ENCODE measurements at regions not wholly inside any gene's neighbourhood (a gene's known extent, or its start where the extent isn't known, plus 50 kb on each side); places are given as distances from the start of the nearest gene placed in this dataset.

GRCh38 chr13:90232291-90232690 lies 1115.2 kb upstream of the MIR17HG start:
- Histone ChIP-seq H3K4me1 (no peaks in the 10 kb centered on the region), H3K4me3 (no peak overlapping the region), H3K27me3 (no peaks in the 10 kb centered on the region), H3K9me3 (no peaks in the 10 kb centered on the region), H3K36me3 (no peaks in the 10 kb centered on the region), H3K27ac (no peak overlapping the region)
- in situ Hi-C loops (cut with MboI; ENCODE audit: low pct_ligation_motif_present in 1 of 4, low pct_unique_long_range_greater_than_20kb in 1 of 4, low sequenced_read_pairs in 3 of 4), result no loop called here
- intact Hi-C loops (cut with DNase I; ENCODE audit: low total_unique reads), result no loop called here
- TF ChIP-seq EP300 (IDR thresholded peaks at IDR 0.05; ENCODE audit: low read depth) (no peak), CTCF (IDR thresholded peaks at IDR 0.05) (no peak), POLR2AphosphoS5 (IDR thresholded peaks at IDR 0.05) (no peak), POLR2A (IDR thresholded peaks at IDR 0.05) (no peak)
- DNase-seq, result no peak

- in situ Hi-C loops (cut with MboI; ENCODE audit: low pct_ligation_motif_present in 1 of 4, low pct_unique_long_range_greater_than_20kb in 1 of 4, low sequenced_read_pairs in 3 of 4), result no loop called here
- H3K4me3 ChIP-seq, result no peak overlapping the region
- no peaks in the 10 kb centered on the region for H3K27me3 ChIP-seq
- no peaks in the 10 kb centered on the region for H3K9me3 ChIP-seq
- DNase-seq, result no peak
- no peaks in the 10 kb centered on the region for H3K36me3 ChIP-seq
- intact Hi-C loops (cut with DNase I; ENCODE audit: low total_unique reads), result no loop called here
- 79 to 81% methylated on average over 7 of the region's 7 CpGs for WGBS, 2 donors (ENCODE audit: low coverage in 1 of 2)
- TF ChIP-seq POLR2AphosphoS5 (IDR thresholded peaks at IDR 0.05), result no peak
- TF ChIP-seq CTCF (IDR thresholded peaks at IDR 0.05), result no peak
- H3K27ac ChIP-seq, result no peak overlapping the region
- H3K4me1 ChIP-seq, result no peaks in the 10 kb centered on the region
Measured at GRCh38 chr13:90233933-90234672, 1113.4 kb upstream of the MIR17HG start.

DNA sequence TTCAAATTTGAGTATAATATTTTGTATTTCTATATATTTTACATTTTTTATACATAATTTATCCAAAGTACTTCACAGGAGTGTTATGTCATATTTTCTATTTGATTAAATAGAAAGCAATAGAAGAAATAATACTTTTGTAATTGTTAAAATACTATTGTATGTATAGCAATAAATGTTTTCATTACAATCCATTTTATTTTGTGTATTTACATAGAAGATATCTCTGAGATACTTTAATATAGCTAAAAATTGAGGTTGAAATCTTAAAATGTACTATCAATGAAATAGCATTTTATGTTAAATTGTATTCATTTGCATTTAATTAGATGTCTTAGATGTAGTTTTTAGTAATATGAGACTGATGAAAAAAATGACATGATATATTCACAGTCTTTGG lies 1109.6 kb upstream of the MIR17HG start:
- no peaks in the 10 kb centered on the region for H3K4me1 ChIP-seq
- H3K9me3 ChIP-seq, result no peaks in the 10 kb centered on the region
- no peaks in the 10 kb centered on the region for H3K36me3 ChIP-seq
- H3K27ac ChIP-seq, result no peak overlapping the region
- no peak overlapping the region for H3K4me3 ChIP-seq
- in situ Hi-C loops (cut with MboI; ENCODE audit: low pct_ligation_motif_present in 1 of 4, low pct_unique_long_range_greater_than_20kb in 1 of 4, low sequenced_read_pairs in 3 of 4) (no loop called here), intact Hi-C loops (cut with DNase I; ENCODE audit: low total_unique reads) (no loop called here)
- no peaks in the 10 kb centered on the region for H3K27me3 ChIP-seq
- TF ChIP-seq EP300 (IDR thresholded peaks at IDR 0.05; ENCODE audit: low read depth) (no peak), POLR2AphosphoS5 (IDR thresholded peaks at IDR 0.05) (no peak), POLR2A (IDR thresholded peaks at IDR 0.05) (no peak), CTCF (IDR thresholded peaks at IDR 0.05) (no peak)
- no peak for DNase-seq

DNA sequence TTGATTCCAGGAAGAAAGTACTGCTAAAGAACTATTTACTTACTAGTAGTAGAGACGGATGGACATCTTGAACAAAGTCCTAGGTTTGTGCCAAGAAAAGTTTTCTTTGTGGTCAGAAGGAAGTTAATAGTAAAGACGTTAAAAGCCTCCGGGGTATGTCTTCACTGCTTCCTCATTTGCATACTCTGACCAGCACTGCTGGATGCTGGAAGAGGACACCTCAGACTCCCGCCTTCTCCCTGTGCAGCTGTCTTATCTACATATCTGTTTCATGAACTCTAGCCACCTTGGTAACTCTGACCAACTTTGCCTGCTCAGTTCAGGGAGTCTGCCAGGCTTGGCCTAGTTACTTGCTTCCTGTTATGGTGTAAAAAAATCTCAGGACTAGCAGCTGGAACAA lies 1109.1 kb upstream of the MIR17HG start:
- in situ Hi-C loops (cut with MboI; ENCODE audit: low pct_ligation_motif_present in 1 of 4, low pct_unique_long_range_greater_than_20kb in 1 of 4, low sequenced_read_pairs in 3 of 4), result no loop called here
- intact Hi-C loops (cut with DNase I; ENCODE audit: low total_unique reads), result no loop called here
- Histone ChIP-seq H3K27ac (no peak overlapping the region), H3K4me3 (no peak overlapping the region), H3K4me1 (no peaks in the 10 kb centered on the region), H3K36me3 (no peaks in the 10 kb centered on the region), H3K9me3 (no peaks in the 10 kb centered on the region), H3K27me3 (no peaks in the 10 kb centered on the region)
- 47 to 60% methylated on average over 4 of the region's 4 CpGs for WGBS, 2 donors (ENCODE audit: low coverage in 1 of 2)
- DNase-seq, result no peak
- TF ChIP-seq POLR2AphosphoS5 (IDR thresholded peaks at IDR 0.05) (no peak), EP300 (IDR thresholded peaks at IDR 0.05; ENCODE audit: low read depth) (no peak), CTCF (IDR thresholded peaks at IDR 0.05) (no peak), POLR2A (IDR thresholded peaks at IDR 0.05) (no peak)
